ENCODE measurements at regions not wholly inside any gene's neighbourhood (a gene's known extent, or its start where the extent isn't known, plus 50 kb on each side); places are given as distances from the start of the nearest gene placed in this dataset.
A peak's percentile ranks its signal among the peaks of the same experiment; 100 is the strongest.

DNA sequence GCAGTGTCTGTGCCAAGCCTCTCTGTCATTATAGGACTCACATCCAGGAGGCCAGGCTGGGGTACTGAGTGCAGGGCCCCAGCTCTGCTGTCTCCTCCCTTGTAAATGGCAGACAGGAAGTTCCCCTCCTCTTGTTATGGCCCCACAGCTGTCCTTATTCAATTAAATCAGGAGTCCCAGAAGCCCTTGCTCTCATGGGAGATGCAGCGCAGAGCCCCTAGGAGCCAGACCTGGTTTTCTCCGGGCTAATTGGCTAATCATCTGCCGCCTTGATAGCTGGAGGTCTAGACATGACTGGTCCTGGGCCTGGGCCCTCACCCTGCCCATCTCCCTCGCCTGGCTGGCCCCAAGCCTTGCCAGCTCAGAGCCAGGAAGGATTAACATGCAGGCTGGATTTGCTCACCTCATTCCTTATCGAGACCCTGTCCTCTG is 172.0 kb downstream of the VEGFA start:
- Mint-ChIP-seq H3K27ac (no peak overlapping the region), H3K4me1 (peaks cover 24% of the 10 kb centered on the region), H3K4me3 (no peak overlapping the region), H3K36me3 (peaks cover 3% of the 10 kb centered on the region), H3K9me3 (peaks cover 23% of the 10 kb centered on the region), H3K27me3 (ENCODE audit: low read depth) (peaks cover 13% of the 10 kb centered on the region)
- peak in 1 of 2 experiments; percentile 29 for DNase-seq (ENCODE audit: low spot score in 2 of 2, unreplicated experiment in 2 of 2)
- TF ChIP-seq, protein P1, sequence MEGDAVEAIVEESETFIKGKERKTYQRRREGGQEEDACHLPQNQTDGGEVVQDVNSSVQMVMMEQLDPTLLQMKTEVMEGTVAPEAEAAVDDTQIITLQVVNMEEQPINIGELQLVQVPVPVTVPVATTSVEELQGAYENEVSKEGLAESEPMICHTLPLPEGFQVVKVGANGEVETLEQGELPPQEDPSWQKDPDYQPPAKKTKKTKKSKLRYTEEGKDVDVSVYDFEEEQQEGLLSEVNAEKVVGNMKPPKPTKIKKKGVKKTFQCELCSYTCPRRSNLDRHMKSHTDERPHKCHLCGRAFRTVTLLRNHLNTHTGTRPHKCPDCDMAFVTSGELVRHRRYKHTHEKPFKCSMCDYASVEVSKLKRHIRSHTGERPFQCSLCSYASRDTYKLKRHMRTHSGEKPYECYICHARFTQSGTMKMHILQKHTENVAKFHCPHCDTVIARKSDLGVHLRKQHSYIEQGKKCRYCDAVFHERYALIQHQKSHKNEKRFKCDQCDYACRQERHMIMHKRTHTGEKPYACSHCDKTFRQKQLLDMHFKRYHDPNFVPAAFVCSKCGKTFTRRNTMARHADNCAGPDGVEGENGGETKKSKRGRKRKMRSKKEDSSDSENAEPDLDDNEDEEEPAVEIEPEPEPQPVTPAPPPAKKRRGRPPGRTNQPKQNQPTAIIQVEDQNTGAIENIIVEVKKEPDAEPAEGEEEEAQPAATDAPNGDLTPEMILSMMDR (IDR thresholded peaks at IDR 0.05; ENCODE audit: unreplicated experiment): no peak

GRCh38 chr6:43941174-43941573 is 171.2 kb downstream of the VEGFA start:
- Mint-ChIP-seq H3K36me3 (peaks cover 3% of the 10 kb centered on the region), H3K4me1 (peaks cover 28% of the 10 kb centered on the region), H3K27me3 (ENCODE audit: low read depth) (peaks cover 21% of the 10 kb centered on the region), H3K9me3 (peaks cover 14% of the 10 kb centered on the region), H3K27ac (no peak overlapping the region), H3K4me3 (no peak overlapping the region)
- peak in 1 of 2 experiments; percentile 37 for DNase-seq (ENCODE audit: low spot score in 2 of 2, unreplicated experiment in 2 of 2)
- TF ChIP-seq, protein P1 (IDR thresholded peaks at IDR 0.05; ENCODE audit: unreplicated experiment): no peak

GRCh38 chr6:43940393-43941087 is 170.5 kb downstream of the VEGFA start:
- Mint-ChIP-seq H3K27ac (no peak overlapping the region), H3K36me3 (peaks cover 3% of the 10 kb centered on the region), H3K4me3 (no peak overlapping the region), H3K4me1 (peaks cover 28% of the 10 kb centered on the region), H3K27me3 (ENCODE audit: low read depth) (peaks cover 26% of the 10 kb centered on the region), H3K9me3 (peaks cover 11% of the 10 kb centered on the region)
- TF ChIP-seq, protein P1 (IDR thresholded peaks at IDR 0.05; ENCODE audit: unreplicated experiment): no peak
- peak in 1 of 2 experiments; percentile 27 for DNase-seq (ENCODE audit: low spot score in 2 of 2, unreplicated experiment in 2 of 2)

DNA sequence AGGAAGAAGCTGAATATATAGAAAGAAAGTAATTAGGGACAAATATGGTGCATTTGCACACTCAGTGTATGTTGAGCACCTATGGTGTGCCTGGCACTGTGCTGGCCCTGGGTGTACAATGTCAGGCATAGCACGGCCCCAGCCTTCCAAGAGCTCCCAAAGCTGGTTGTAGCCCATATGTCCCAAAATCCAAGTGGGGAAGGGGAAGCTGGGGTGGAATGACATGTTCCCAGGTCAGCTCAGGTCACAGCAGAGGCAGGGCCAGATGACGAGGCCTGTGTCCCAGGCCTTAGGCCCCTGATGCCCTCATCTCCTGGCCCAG is 170.0 kb downstream of the VEGFA start:
- Mint-ChIP-seq H3K27me3 (ENCODE audit: low read depth) (peaks cover 31% of the 10 kb centered on the region), H3K36me3 (no peaks in the 10 kb centered on the region), H3K27ac (no peak overlapping the region), H3K9me3 (peaks cover 7% of the 10 kb centered on the region), H3K4me1 (peaks cover 29% of the 10 kb centered on the region), H3K4me3 (no peak overlapping the region)
- DNase-seq (ENCODE audit: low spot score in 2 of 2, unreplicated experiment in 2 of 2): no peak
- TF ChIP-seq, protein P1 (IDR thresholded peaks at IDR 0.05; ENCODE audit: unreplicated experiment): no peak

- Mint-ChIP-seq H3K27me3 (ENCODE audit: low read depth) (peaks cover 33% of the 10 kb centered on the region), H3K4me1 (peaks cover 29% of the 10 kb centered on the region), H3K36me3 (no peaks in the 10 kb centered on the region), H3K27ac (no peak overlapping the region), H3K4me3 (no peak overlapping the region), H3K9me3 (peaks cover 2% of the 10 kb centered on the region)
- peak in 1 of 2 experiments; percentile 35 for DNase-seq (ENCODE audit: low spot score in 2 of 2, unreplicated experiment in 2 of 2)
- TF ChIP-seq, protein P1 (IDR thresholded peaks at IDR 0.05; ENCODE audit: unreplicated experiment): no peak
Observed at GRCh38 chr6:43939281-43940070, 169.5 kb downstream of the VEGFA start.
